ENCODE measurements at regions not wholly inside any gene's neighbourhood (a gene's known extent, or its start where the extent isn't known, plus 50 kb on each side); places are given as distances from the start of the nearest gene placed in this dataset.
"Not testable (repeated sequence)": the region's sequence is repeated elsewhere in the genome, so short reads cannot be mapped to it uniquely, and the experiment has no call there.

- ATAC-seq (ENCODE audit: poor library complexity) = peak; percentile 61
- DNase-seq; intact Hi-C loops (cut with DNase I): not testable (repeated sequence)
These were observed 120.6 kb downstream of the PRR15 start for GRCh38 chr7:29684151-29684786.

GRCh38 chr7:29684787-29685650 is 121.3 kb upstream of the WIPF3 start:
- DNase-seq (peak; percentile 90), ATAC-seq (ENCODE audit: poor library complexity) (peak; percentile 94)
- intact Hi-C loops (cut with DNase I) = no loop called here

GRCh38 chr7:29685651-29686271 is 120.5 kb upstream of the WIPF3 start:
- intact Hi-C loops (cut with DNase I); ATAC-seq (ENCODE audit: poor library complexity); DNase-seq: not testable (repeated sequence)

- intact Hi-C loops (cut with DNase I); DNase-seq; ATAC-seq (ENCODE audit: poor library complexity): not testable (repeated sequence)
These were observed 115.8 kb upstream of the WIPF3 start for GRCh38 chr7:29690510-29690909.

GRCh38 chr7:29696402-29696801 is 109.9 kb upstream of the WIPF3 start:
- intact Hi-C loops (cut with DNase I); DNase-seq: not testable (repeated sequence)

GRCh38 chr7:29699723-29700122 is 106.6 kb upstream of the WIPF3 start:
- intact Hi-C loops (cut with DNase I); DNase-seq; ATAC-seq (ENCODE audit: poor library complexity): not testable (repeated sequence)

More at GRCh38 chr7:29696402-29696801, 109.9 kb upstream of the WIPF3 start:
- ATAC-seq (ENCODE audit: poor library complexity) = not testable (repeated sequence)

- ATAC-seq (ENCODE audit: poor library complexity); intact Hi-C loops (cut with DNase I): not testable (repeated sequence)
These were observed 104.8 kb upstream of the WIPF3 start for GRCh38 chr7:29701540-29701939.

GRCh38 chr7:29703830-29704229 is 102.5 kb upstream of the WIPF3 start:
- ATAC-seq (ENCODE audit: poor library complexity); intact Hi-C loops (cut with DNase I); DNase-seq: not testable (repeated sequence)

More at GRCh38 chr7:29701540-29701939, 104.8 kb upstream of the WIPF3 start:
- DNase-seq = not testable (repeated sequence)

GRCh38 chr7:29709002-29709401 is 97.3 kb upstream of the WIPF3 start:
- intact Hi-C loops (cut with DNase I); DNase-seq; ATAC-seq (ENCODE audit: poor library complexity): not testable (repeated sequence)

- intact Hi-C loops (cut with DNase I); DNase-seq; ATAC-seq (ENCODE audit: poor library complexity): not testable (repeated sequence)
These were observed 83.2 kb upstream of the WIPF3 start for GRCh38 chr7:29723127-29723526.

- DNase-seq (no peak), ATAC-seq (ENCODE audit: poor library complexity) (no peak)
- intact Hi-C loops (cut with DNase I) = no loop called here
These were observed 82.7 kb upstream of the WIPF3 start for GRCh38 chr7:29723599-29723998.

- intact Hi-C loops (cut with DNase I); DNase-seq; ATAC-seq (ENCODE audit: poor library complexity): not testable (repeated sequence)
These were observed 76.7 kb upstream of the WIPF3 start for GRCh38 chr7:29729534-29730165.

- DNase-seq (no peak), ATAC-seq (ENCODE audit: poor library complexity) (no peak)
- intact Hi-C loops (cut with DNase I) = no loop called here
These were observed 72.0 kb upstream of the WIPF3 start for GRCh38 chr7:29734246-29734731.

- ATAC-seq (ENCODE audit: poor library complexity) = peak; percentile 38
- intact Hi-C loops (cut with DNase I) = loop anchor here (2.0 kb wide), 1 partner anchor 173 kb away; no protein-coding TSS in a partner anchor
- DNase-seq = not testable (repeated sequence)
These were observed 58.6 kb upstream of the WIPF3 start for GRCh38 chr7:29747645-29748245.

GRCh38 chr7:29748286-29749099 is 57.8 kb upstream of the WIPF3 start:
- ATAC-seq (ENCODE audit: poor library complexity) (peak; percentile 74), DNase-seq (no peak)
- intact Hi-C loops (cut with DNase I) = loop anchor here (2.0 kb wide), 1 partner anchor 172 kb away; no protein-coding TSS in a partner anchor

- ATAC-seq (ENCODE audit: poor library complexity) = no peak
- intact Hi-C loops (cut with DNase I) = loop anchor here (2.0 to 10.0 kb wide), 2 partner anchors 55 to 171 kb away; partner anchors contain the start of gene WIPF3
- DNase-seq = no peak
These were observed 56.5 kb upstream of the WIPF3 start for GRCh38 chr7:29749701-29750321.

Data from Right ventricle myocardium superior (tissue), 1 donor.